SK-N-SH treated with all-trans-retinoic acid at 6 μM for 48 hours (cell line): ENCODE measurements at regions not wholly inside any gene's neighbourhood (a gene's known extent, or its start where the extent isn't known, plus 50 kb on each side); places are given as distances from the start of the nearest gene placed in this dataset.

ENCODE experiments used
- ARNTL ChIP-seq: fragments of 450-650 bp; formaldehyde crosslinking; IDR thresholded peaks from 2 replicates; pipeline ENCODE4 v1.5.0; 2020; ENCODE audit warnings: low read depth, mild to moderate bottlenecking, moderate library complexity, borderline replicate concordance
- PATZ1 ChIP-seq: fragments of 250-450 bp; sonication (Bioruptor Pico); IDR thresholded peaks from 2 replicates; pipeline ENCODE4 v1.8.0; 2020; ENCODE audit warnings: mild to moderate bottlenecking, moderate library complexity, borderline replicate concordance
- PPARA ChIP-seq: fragments of 250-450 bp; sonication (Bioruptor Pico); IDR thresholded peaks from 2 replicates; pipeline ENCODE4 v1.5.0; 2020; ENCODE audit warnings: mild to moderate bottlenecking, borderline replicate concordance

GRCh38 chr13:80139196-80139595 lies 201.7 kb downstream of the SPRY2 start:
- TF ChIP-seq PPARA (CRISPR knock-in tag) (no peak), PATZ1 (CRISPR knock-in tag) (no peak), ARNTL (CRISPR knock-in tag) (no peak)
